CD14-positive monocyte (primary cell): ENCODE measurements at regions not wholly inside any gene's neighbourhood (a gene's known extent, or its start where the extent isn't known, plus 50 kb on each side); places are given as distances from the start of the nearest gene placed in this dataset.

Source experiments
- DNase-seq, 3 donors: peaks; one replicate each; pipeline ENCODE4 v3.0.0-alpha.2; 2011 to 2022
- H2AFZ ChIP-seq: 2 replicates; pipeline ENCODE4 v1.6.0; 2012; ENCODE audit warnings: mild to moderate bottlenecking, low read depth, low read length, inconsistent platforms; ENCODE audit not compliant: insufficient read depth, poor library complexity, severe bottlenecking
- H3K27ac ChIP-seq, 2 donors: 1 replicate in 1 of 2; 2 replicates in 1 of 2; pipeline ENCODE4 v1.5.1; 2012 to 2013; ENCODE audit warnings: low read length in 2 of 2, control low read depth in 1 of 2, inconsistent platforms in 1 of 2, low read depth in 1 of 2, mild to moderate bottlenecking in 1 of 2
- H3K27me3 ChIP-seq, 2 donors: one replicate each; pipeline versions ENCODE4 v1.6.0 to v1.6.1; 2011 to 2013; ENCODE audit warnings: low read length in 2 of 2; ENCODE audit not compliant: control insufficient read depth in 2 of 2, insufficient read depth in 2 of 2
- H3K36me3 ChIP-seq, 2 donors: replicated peaks in 1 of 2; 1 replicate in 1 of 2; 2 replicates in 1 of 2; pipeline versions ENCODE4 v1.5.1 to v1.6.1; 2012 to 2013; ENCODE audit warnings: low read length in 2 of 2, control low read depth in 1 of 2, inconsistent platforms in 1 of 2, mild to moderate bottlenecking in 1 of 2; ENCODE audit not compliant: insufficient read depth in 2 of 2, control insufficient read depth in 1 of 2
- H3K4me1 ChIP-seq, 2 donors: 1 replicate in 1 of 2; 2 replicates in 1 of 2; pipeline versions ENCODE4 v1.5.1 to v1.6.1; 2012 to 2013; ENCODE audit warnings: low read length in 2 of 2, control low read depth in 1 of 2, inconsistent platforms in 1 of 2, mild to moderate bottlenecking in 1 of 2, moderate library complexity in 1 of 2; ENCODE audit not compliant: insufficient read depth in 2 of 2, control insufficient read depth in 1 of 2
- H3K4me2 ChIP-seq: replicated peaks from 2 replicates; pipeline ENCODE3; 2012; ENCODE audit warnings: low read length, moderate library complexity, mild to moderate bottlenecking; ENCODE audit not compliant: poor library complexity, severe bottlenecking; ENCODE audit errors: extremely low read depth
- H3K4me3 ChIP-seq, 3 experiments: fragments of 200-600 bp in 1 of 3; sonication (generic) in 1 of 3; replicated peaks in 1 of 3; 1 replicate in 2 of 3; 2 replicates in 1 of 3; pipeline ENCODE4 v1.5.1; 2011 to 2013; ENCODE audit warnings: low read length in 3 of 3, mild to moderate bottlenecking in 3 of 3, control low read depth in 2 of 3, low read depth in 2 of 3, inconsistent platforms in 1 of 3, moderate library complexity in 1 of 3
- H3K79me2 ChIP-seq: 2 replicates; pipeline ENCODE4 v1.6.0; 2012; ENCODE audit warnings: mild to moderate bottlenecking, control low read depth, inconsistent platforms, low read length, moderate library complexity; ENCODE audit not compliant: insufficient read depth
- H3K9ac ChIP-seq: 2 replicates; pipeline ENCODE4 v1.6.0; 2017; ENCODE audit warnings: low read length, mild to moderate bottlenecking; ENCODE audit not compliant: insufficient read depth, poor library complexity, severe bottlenecking
- H3K9me3 ChIP-seq, 2 donors: replicated peaks in 1 of 2; 1 replicate in 1 of 2; 2 replicates in 1 of 2; pipeline versions ENCODE4 v1.5.1 to v1.6.1; 2012 to 2013; ENCODE audit warnings: low read length in 2 of 2, control low read depth in 1 of 2; ENCODE audit not compliant: control insufficient read depth in 1 of 2, insufficient read depth in 1 of 2
- H4K20me1 ChIP-seq: 2 replicates; pipeline ENCODE4 v1.6.0; 2012; ENCODE audit warnings: mild to moderate bottlenecking, low read length, control low read depth, moderate library complexity; ENCODE audit not compliant: insufficient read depth
- H3K27ac Mint-ChIP-seq, 7 donors: one replicate each; pipeline ENCODE4 v1.8.0; 2020; ENCODE audit warnings: mild to moderate bottlenecking in 7 of 7, mixed read lengths in 7 of 7, moderate library complexity in 6 of 7, inconsistent platforms in 2 of 7
- H3K27me3 Mint-ChIP-seq, 3 donors: one replicate each; pipeline ENCODE4 v1.8.0; 2021 to 2022; ENCODE audit warnings: low read depth in 3 of 3, mild to moderate bottlenecking in 3 of 3, mixed read lengths in 3 of 3, moderate library complexity in 3 of 3, inconsistent platforms in 1 of 3
- H3K36me3 Mint-ChIP-seq, 2 donors: one replicate each; pipeline ENCODE4 v1.8.0; 2020; ENCODE audit warnings: mixed read lengths in 2 of 2, inconsistent platforms in 1 of 2, mild to moderate bottlenecking in 1 of 2
- H3K4me1 Mint-ChIP-seq: one replicate; pipeline ENCODE4 v1.8.0; 2020; ENCODE audit warnings: mild to moderate bottlenecking, mixed read lengths
- H3K4me3 Mint-ChIP-seq, 2 donors: one replicate each; pipeline ENCODE4 v1.8.0; 2020; ENCODE audit warnings: mild to moderate bottlenecking in 2 of 2, mixed read lengths in 2 of 2, moderate library complexity in 1 of 2
- H3K9me3 Mint-ChIP-seq, 7 donors: one replicate each; pipeline ENCODE4 v1.8.0; 2020 to 2022; ENCODE audit warnings: mixed read lengths in 7 of 7, mild to moderate bottlenecking in 6 of 7, moderate library complexity in 6 of 7, inconsistent platforms in 2 of 7
- WGBS: methylation state at CpG from one replicate; pipeline ENCODE4 v1.1.5; 2013; ENCODE audit warnings: missing lambda C conversion rate; ENCODE audit not compliant: insufficient coverage; 5-methylcytosine and 5-hydroxymethylcytosine counted together
- intact Hi-C, 2 donors: fragments of 100-400 bp; cut with micrococcal nuclease; formaldehyde crosslinking; loops; one replicate each; pipeline versions ENCODE4 v1.15.0 to v1.15.1; 2023
- TF ChIP-seq, protein P1 (sequence below): fragments of 200-600 bp; IDR thresholded peaks from one replicate; pipeline ENCODE4 v1.8.0; 2022; ENCODE audit warnings: antibody characterized with exemption, mild to moderate bottlenecking

DNA sequence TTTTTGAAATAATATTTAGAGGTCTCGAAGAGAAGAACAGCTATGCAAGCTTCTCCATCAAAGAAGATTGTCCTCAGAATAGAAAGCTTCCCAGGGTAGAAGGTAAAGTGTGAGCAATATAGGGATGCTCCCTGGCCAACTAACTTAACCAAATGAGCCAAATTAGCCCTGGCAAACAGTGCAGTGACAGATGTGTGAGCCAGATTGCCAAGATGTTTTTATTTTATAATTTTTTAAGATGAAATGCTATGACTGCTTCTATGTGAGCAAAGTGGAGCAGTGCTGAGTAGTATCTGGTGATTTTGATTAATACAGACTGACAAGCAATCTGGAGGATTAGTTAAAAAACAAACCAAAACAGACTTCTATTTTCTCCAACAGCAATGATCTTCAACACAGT, 202.1 kb downstream of the NOVA1 start:
- no peaks in the 10 kb centered on the region for H4K20me1 ChIP-seq
- no peak for DNase-seq
- no peak overlapping the region for H3K4me3 ChIP-seq
- H3K36me3 Mint-ChIP-seq, result no peaks in the 10 kb centered on the region
- no peaks in the 10 kb centered on the region for H3K9me3 ChIP-seq
- H3K9ac ChIP-seq, result no peak overlapping the region
- H3K36me3 ChIP-seq, result no peaks in the 10 kb centered on the region
- no peak overlapping the region for H2AFZ ChIP-seq
- H3K27ac Mint-ChIP-seq, result no peak overlapping the region
- H3K4me1 ChIP-seq, result no peaks in the 10 kb centered on the region
- H3K79me2 ChIP-seq, result no peaks in the 10 kb centered on the region
- intact Hi-C loops, result no loop called here
- no peak overlapping the region for H3K4me2 ChIP-seq
- H3K4me3 Mint-ChIP-seq, result no peak overlapping the region
- TF ChIP-seq, protein P1, sequence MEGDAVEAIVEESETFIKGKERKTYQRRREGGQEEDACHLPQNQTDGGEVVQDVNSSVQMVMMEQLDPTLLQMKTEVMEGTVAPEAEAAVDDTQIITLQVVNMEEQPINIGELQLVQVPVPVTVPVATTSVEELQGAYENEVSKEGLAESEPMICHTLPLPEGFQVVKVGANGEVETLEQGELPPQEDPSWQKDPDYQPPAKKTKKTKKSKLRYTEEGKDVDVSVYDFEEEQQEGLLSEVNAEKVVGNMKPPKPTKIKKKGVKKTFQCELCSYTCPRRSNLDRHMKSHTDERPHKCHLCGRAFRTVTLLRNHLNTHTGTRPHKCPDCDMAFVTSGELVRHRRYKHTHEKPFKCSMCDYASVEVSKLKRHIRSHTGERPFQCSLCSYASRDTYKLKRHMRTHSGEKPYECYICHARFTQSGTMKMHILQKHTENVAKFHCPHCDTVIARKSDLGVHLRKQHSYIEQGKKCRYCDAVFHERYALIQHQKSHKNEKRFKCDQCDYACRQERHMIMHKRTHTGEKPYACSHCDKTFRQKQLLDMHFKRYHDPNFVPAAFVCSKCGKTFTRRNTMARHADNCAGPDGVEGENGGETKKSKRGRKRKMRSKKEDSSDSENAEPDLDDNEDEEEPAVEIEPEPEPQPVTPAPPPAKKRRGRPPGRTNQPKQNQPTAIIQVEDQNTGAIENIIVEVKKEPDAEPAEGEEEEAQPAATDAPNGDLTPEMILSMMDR, result no peak
- H3K4me1 Mint-ChIP-seq, result no peaks in the 10 kb centered on the region
- H3K9me3 Mint-ChIP-seq, result peaks cover 0 to 3% (median 0%) of the 10 kb centered on the region in 7 donors
- no peak overlapping the region for H3K27ac ChIP-seq
- WGBS, result no CpG with 5 or more reads among the region's 1 CpG
- H3K27me3 Mint-ChIP-seq, result peaks cover 0 to 2% (median 0%) of the 10 kb centered on the region in 3 donors
- H3K27me3 ChIP-seq, result no peaks in the 10 kb centered on the region

DNA sequence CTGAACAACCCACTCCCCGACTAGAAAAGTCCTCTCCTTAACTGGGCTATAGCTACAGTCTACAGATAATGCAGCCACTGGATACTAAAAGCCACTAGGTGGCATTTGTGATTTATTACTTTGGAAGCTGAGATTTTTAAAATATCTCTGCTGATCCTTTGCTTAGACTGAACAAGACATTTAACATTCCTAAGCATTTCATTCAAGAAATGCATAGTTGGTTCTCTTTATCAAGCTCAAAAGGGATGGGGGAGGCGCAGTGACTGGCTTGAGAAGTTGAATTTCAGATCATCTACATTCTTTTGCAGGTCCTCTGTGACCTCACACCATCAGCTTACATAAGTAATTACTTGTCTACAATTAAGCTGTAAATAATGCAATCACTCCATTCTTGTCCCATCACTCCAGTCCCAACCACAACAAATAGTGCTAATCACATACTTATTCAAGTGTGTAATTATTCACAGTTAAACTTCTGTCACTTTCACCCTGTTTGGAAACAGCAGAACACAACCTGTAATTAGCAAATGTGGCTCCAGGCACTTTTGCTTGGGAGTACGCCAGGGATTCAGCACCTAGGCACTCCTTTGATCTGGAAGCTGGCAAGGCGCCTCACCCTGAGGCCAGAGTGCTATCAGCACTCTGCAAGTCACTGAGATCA, 203.6 kb downstream of the NOVA1 start:
- TF ChIP-seq, protein P1, result no peak
- no peak overlapping the region for H3K4me2 ChIP-seq
- no peak for DNase-seq
- no peak overlapping the region for H3K27ac ChIP-seq
- H3K4me1 Mint-ChIP-seq, result no peaks in the 10 kb centered on the region
- no peak overlapping the region for H3K27ac Mint-ChIP-seq
- intact Hi-C loops, result no loop called here
- H2AFZ ChIP-seq, result no peak overlapping the region
- 58% methylated on average over 2 of the region's 4 CpGs for WGBS
- H3K27me3 ChIP-seq, result no peaks in the 10 kb centered on the region
- no peaks in the 10 kb centered on the region for H4K20me1 ChIP-seq
- H3K9me3 ChIP-seq, result no peaks in the 10 kb centered on the region
- H3K9me3 Mint-ChIP-seq, result peaks cover 0 to 3% (median 0%) of the 10 kb centered on the region in 7 donors
- no peak overlapping the region for H3K4me3 Mint-ChIP-seq
- no peaks in the 10 kb centered on the region for H3K4me1 ChIP-seq
- no peaks in the 10 kb centered on the region for H3K36me3 ChIP-seq
- H3K36me3 Mint-ChIP-seq, result no peaks in the 10 kb centered on the region
- H3K27me3 Mint-ChIP-seq, result peaks cover 0 to 2% (median 0%) of the 10 kb centered on the region in 3 donors
- no peaks in the 10 kb centered on the region for H3K79me2 ChIP-seq
- H3K9ac ChIP-seq, result no peak overlapping the region
- no peak overlapping the region for H3K4me3 ChIP-seq
